CD4-positive, alpha-beta T cell treated with Interleukin-4 for 4 hours (primary cell): ENCODE measurements at regions not wholly inside any gene's neighbourhood (a gene's known extent, or its start where the extent isn't known, plus 50 kb on each side); places are given as distances from the start of the nearest gene placed in this dataset.

Experiments used
- DNase-seq: peaks from one replicate; pipeline ENCODE4 v3.0.0-alpha.2; 2020

DNA sequence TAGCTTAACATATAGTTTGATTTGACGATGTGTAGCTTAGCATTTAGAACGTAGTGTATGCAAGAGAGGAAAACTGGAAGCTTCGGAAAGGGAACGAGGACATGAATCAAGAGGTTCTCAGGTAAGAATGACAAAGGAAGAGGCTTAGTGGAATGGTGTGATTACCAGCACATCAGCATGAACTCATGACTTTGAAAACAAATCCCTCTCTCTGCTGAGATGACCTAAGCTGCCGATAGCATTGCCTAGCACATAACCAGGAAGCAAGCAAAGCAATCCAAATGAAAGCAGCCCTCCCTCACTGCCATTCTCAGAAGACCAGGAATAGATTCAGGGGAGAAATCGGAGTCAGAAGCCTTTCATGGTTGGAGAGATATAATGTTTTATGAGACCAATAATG lies 51.3 kb upstream of the CCL1 start:
- no peak for DNase-seq

- DNase-seq: no peak
Measured at GRCh38 chr17:34413443-34414119, 50.5 kb upstream of the CCL1 start.

DNA sequence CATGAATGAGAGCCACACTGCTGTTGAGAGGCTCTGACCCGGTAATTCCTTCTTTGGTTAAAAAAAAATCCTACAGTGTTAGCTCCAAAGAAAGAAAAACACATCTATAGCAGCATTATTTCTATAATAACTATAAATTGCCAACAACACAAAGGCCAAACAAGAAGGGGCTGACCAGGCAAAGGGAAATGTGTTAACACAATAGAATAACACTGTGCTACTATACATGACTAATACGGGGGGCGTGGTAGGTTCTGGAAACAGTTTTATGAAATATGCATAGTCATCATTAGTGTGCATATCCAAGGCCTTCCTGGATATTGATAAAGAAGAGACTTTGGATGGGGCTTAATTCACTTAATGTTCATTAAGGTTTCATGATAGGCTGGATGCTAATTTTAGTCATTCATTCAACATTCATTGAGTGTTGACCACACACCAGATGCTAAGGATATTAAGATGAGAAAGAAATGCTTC lies 50.0 kb upstream of the CCL1 start:
- DNase-seq: no peak
